ENCODE measurements at regions not wholly inside any gene's neighbourhood (a gene's known extent, or its start where the extent isn't known, plus 50 kb on each side); places are given as distances from the start of the nearest gene placed in this dataset.
A peak's percentile ranks its signal among the peaks of the same experiment; 100 is the strongest.
"Not testable (repeated sequence)": the region's sequence is repeated elsewhere in the genome, so short reads cannot be mapped to it uniquely, and the experiment has no call there.

DNA sequence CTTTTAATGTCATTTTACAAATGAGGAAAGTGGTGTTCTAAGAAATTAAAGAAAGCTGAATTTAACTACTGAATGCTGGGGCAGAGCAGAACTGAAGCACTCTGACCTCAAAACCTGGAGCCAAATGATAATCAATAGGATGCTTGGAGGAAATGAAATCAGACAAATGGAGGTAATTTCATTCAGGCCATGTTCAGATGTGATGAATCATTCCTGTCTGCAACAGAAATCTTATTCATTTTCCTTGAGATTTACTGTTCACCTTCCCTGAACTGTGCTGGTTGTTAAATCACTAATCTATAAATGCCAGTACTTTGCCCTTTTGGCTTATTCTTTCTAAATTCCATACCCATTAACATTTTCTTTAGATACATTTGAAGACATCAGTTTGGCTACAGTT lies 85.6 kb upstream of the SNX7 start:
- DNase-seq = no peak

DNA sequence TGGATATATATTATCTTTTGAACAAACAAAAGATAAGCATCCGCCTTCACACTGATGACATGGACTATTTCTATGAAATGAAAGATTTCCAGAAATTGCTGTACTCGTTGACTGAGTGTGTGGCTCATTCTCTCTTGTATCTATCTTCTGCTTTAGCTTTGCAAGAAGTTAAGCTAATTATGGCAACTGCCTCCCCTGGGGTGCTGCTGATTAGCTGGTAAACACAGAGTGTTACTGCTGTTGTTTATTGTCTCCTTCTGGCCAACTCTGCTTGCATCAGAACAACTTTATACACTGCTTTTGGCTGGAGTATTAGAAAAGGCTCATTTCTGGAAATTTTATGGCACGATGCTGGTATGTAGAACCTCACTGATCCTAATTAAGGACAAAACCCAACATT lies 95.6 kb upstream of the SNX7 start:
- DNase-seq = no peak

DNA sequence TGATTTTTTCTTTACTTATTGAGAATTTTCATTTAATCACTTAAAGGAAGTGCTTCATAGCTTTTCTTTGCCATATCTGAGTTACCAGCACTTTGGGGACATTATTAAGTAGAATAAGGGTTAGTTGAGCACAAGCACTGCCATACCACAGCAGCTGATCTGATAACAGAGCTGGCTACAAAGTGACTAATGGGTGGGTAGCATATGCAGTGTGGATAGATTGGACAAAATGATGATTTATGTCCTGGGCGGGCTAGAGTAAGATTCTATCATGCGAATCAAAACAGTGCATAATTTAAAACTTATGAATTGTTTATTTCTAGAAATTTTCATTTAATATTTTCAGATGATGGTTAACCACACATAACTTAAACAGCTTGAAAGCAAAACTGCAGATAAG lies 102.2 kb upstream of the SNX7 start:
- no peak for DNase-seq

DNA sequence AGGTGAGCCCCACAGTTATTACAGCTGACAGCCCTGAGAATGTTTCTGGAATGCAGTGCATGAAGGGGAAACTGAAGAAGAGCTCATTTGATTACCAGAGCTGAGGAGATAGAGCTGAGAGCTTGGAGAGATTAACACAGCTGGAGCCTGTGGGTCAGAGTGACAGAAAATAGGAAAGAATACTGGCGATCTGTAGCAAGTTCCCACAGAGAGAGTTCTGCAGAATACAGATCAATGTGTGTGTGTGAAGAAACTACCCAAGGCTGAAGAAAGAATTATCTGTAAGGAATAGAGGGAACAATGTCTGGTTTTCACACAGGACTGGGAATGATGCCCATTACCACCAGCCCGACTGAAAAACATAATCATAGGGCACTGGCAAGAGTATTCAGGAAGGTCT lies 103.6 kb upstream of the SNX7 start:
- no peak for DNase-seq

DNA sequence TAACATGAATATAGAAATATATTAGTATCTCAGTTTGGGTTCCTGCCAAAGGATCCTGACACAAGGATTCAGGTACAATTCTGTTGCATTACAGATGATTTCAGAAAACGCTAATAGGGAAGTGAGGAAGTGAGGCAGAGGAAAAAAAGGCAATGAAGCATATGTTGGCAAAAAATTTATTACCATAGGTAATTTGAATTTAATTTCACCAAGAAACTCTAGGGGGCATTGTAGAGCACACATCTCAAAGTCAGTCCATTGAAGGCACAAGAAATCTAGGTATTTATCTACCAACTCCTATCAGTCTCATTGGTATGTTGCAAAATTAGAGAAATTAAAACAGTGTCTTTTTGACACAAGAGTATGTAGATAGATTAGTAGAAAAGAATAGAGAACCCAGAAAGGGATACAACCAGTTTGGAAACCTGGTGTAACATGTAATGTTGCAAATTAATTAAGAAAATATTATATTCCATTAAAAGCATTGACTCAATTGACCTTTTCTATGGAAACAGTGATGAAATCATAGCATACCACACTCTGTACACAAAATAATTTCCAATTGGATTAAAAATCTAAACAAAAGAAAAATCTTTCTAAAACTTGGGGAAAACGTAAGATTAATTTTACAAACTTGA lies 104.9 kb upstream of the SNX7 start:
- DNase-seq = peak; percentile 17

DNA sequence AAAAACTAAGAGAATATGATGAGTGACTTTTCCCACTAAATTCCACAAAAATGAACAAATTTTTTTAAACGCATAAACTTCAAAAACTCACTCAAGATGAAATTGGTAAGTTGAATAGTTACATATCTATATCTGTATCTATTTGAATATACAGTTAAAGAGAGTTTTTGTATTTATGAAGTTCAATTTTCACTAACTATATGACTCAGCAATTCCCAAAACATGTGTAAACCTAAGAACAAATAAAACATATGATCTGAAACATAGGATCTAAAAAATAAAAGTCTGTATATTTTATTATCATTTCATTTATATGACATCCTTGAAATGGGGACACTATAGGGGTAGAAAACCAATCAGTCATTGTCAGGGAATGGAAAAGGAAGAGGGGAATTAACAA lies 105.7 kb upstream of the SNX7 start:
- DNase-seq = no peak

DNA sequence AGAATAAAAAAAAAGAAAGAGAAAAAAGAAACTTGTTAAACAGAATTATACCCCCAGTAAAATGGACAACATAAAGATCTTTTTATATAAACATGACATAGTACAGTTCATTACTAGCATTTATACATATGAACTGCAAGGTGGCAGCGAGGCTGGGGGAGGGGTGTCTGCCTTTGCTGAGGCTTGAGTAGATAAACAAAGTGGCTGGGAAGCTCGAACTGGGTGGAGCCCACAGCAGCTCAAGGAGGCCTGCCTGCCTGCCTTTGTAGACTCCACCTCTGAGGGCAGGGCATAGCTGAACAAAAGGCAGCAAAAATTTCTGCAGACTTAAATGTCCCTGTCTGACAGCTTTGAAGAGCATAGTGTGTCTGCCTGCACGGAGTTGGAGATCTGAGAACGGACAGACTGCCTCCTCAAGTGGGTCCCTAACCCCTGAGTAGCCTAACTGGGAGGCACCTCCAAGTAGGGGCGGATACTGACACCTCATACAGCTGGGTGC lies 108.9 kb upstream of the SNX7 start:
- DNase-seq = not testable (repeated sequence)

DNA sequence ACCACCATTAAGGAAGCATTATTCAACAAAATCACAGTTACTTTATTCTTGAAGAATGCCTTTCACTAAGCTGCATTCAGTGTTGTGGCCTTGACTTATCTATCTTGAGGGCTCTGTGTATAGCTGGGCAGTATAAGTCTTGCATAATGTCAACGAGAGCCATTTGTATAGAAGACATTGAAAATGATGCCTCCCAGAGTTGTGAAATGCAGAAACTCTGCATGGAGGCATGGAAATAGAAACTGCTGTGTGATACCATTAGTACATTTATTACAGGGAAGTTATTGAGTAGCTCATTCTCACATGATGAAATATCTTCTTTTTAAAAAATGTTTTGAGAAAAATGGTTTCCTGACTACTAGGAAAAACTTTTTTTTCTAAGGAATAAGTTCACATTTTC lies 111.4 kb upstream of the SNX7 start:
- no peak for DNase-seq

DNA sequence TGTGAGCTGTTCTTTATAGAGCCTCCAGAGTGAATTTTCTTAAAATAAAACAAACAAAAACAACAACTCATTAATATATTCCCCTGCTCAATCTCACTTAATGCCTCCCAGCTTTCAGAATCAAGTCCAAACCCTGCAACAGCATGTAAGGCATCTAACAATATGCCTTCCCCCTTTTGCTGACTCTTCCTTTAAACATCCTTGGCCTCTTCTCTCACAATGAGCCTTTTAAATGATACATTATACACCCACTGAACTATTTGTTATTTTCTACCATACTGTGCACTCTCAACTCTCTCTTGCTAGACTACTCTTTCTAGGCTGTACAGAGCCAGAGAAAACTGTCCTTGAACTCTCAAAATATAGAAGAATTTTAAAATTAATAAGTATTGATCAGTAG lies 115.2 kb upstream of the SNX7 start:
- no peak for DNase-seq

DNA sequence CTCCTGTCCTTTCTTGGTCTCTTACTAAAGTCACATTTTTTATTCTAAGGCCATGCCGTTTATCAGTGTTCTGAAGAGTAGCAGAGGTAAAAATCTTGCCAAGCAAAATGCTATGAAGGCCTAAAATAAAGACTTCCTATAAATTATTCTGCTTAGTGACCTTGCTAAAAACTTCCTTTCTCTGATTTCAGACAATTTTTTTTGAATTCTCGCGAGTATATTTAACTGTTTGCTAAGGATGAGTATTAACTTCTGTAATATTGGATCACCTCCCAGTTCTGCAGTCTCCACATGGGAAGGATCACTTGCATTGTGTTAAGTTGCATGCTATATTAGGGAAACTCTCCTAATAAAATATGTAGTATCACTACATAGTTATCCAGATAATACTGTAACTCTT lies 123.4 kb upstream of the SNX7 start:
- no peak for DNase-seq

DNA sequence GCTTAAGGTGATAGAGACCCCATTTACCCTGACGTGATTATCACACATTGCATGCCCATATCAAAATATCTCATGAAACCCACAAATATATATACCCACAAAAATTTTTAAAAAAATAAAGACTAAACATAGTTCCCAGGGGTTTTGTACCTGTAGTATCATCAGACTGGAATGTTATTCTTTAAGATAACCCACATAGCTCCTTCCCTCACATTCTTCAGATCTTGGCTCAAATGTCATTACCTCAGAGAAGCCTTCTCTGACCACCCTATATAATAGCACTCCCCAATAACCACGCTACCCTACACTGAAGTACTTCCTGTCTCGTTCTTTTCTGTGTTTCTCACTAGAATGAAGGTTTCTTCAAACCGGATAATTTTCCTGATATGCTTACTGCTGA lies 138.3 kb upstream of the SNX7 start:
- DNase-seq = no peak

DNA sequence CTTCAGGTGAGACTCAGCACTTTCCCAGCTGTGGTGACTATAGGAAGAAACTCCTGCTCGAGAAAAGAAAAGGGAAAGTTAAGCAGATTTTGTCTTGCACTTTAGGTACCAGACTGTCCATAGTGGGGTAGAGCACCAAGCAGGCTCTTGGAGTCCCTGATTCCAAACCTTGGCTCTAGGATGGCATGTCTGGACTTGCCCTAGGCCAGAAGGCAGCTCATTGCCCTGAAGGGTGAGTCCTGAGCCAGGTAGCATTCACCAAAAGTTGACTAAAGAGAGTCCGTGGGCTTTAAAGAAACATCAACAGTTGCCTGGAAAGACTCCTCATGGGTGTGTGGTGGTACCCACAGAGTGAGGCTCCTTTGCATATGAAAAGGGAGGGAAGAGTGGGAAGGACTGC lies 145.2 kb upstream of the SNX7 start:
- no peak for DNase-seq

DNA sequence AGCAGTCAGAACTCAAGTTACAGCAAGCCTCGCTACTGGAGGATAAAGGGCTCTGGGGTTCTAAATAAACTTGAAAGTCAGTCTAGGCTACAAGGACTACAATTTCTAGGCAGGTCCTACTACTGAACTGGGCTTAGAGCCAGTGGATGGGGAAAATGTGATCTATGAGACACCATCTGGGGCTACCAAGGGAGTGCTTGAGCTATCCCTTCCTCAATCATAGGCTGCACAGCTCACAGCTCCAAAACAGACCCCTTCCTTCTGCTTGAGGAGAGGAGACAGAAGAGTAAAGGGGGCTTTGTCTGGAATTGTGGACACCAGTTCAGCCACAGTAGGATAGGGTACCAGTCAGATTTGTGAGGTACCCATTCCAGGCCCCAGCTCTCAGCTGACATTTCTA lies 145.8 kb upstream of the SNX7 start:
- no peak for DNase-seq

DNA sequence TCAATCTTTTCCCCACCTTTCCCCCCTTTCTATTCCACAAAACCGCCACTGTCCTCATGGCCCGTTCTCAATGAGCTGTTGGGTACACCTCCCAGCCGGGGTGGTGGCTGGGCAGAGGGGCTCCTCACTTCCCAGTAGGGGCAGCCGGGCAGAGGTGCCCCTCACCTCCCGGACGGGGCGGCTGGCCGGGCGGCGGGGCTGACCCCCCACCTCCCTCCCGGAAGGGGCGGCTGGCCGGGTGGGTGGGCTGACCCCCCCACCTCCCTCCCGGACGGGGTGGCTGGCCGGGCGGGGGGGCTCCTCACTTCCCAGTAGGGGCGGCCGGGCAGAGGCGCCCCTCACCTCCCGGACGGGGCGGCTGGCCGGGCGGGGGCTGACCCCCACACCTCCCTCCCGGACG lies 149.3 kb upstream of the SNX7 start:
- DNase-seq = not testable (repeated sequence)

DNA sequence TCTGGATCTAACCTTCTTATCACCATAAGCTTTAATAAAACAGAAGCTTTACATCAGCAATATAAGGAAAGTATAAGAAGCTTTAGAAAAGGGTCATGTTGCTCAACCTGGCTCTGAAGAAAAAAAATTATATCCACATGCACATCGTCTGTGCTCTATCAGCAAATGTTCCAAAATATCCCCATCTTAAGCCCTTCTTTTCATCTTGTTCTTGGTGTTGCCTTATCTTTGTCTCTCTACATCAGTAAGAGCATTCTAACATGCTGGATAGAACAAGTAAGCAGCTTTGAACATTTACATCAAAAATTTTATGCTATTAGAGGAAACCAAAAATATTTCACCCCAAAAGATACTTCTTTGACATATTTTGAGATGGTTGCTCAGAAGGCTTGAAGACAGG lies 157.8 kb upstream of the SNX7 start:
- DNase-seq = no peak

DNA sequence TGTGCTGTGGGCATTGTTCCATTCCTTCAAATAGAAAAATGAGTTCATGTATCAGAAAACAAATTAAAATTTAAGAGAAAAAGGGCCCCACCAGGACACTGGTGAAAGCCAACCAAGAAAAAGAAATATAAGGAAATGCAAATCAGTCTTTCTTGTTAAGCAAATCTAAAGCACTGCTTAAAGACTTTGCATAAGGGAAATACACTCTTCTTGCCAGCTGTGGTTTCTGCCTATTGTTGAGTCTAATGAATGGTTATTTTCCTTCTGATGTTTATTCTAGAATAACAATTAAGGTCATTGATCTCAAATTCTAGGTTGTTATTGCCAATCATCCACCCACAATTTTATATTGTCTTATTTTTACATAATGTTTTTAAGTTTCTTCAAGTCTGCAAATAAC lies 158.6 kb upstream of the SNX7 start:
- no peak for DNase-seq

DNA sequence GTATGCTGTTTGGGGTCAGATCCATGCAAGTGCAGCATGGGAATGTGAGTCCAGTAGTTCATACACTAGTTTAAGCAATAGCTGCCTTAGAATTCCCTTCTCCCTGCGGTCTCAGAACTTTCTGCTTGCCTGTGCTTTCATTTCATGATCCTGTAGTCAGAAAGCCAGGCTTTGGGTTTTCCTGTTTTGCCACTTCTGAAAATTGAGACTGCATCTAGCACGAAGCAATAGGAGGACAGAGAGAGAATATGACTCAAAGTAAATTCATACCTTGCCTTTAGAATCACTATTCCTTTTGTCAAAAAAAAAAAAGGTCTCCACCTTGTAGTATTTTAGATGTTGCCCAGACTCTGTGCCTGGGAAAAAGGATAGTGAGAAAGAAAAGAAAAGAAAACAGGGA lies 161.2 kb upstream of the SNX7 start:
- no peak for DNase-seq

DNA sequence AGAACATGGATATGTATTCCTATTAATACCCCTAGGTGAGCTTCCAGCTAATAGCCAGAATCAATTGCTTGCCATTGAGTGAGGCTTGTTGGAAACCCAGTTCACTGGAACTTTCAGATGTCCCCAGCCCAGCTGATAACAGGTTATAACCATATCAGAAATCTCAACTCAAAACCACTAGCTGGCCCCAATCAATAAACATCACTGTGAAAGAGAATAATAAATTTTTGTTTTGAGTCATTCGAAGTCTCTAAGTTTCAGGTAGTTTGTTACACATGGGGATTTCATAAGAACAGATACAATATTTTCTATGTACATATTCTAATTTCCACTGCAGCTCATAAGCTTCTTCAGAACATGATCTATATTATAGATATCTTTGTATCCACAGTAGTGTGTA lies 162.9 kb upstream of the SNX7 start:
- DNase-seq = no peak

DNA sequence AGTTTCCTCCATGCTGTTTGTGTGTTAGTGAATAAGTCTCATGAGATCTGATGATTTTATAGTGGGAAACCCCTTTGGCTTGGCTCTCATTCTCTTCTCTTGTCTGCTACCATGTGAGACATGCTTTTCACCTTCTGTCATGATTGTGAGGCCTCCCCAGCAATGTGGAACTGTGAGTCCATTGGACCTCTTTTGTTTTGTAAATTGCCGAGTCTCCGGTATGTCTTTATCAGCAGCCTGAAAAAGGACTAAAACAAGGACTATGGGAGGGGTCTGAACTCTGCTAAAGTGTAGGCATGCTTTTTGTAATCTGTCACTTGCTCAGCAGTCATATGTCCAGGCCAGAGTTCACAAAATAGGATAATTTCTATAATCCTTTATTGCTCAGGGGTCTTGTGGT lies 164.0 kb upstream of the SNX7 start:
- DNase-seq = no peak

DNA sequence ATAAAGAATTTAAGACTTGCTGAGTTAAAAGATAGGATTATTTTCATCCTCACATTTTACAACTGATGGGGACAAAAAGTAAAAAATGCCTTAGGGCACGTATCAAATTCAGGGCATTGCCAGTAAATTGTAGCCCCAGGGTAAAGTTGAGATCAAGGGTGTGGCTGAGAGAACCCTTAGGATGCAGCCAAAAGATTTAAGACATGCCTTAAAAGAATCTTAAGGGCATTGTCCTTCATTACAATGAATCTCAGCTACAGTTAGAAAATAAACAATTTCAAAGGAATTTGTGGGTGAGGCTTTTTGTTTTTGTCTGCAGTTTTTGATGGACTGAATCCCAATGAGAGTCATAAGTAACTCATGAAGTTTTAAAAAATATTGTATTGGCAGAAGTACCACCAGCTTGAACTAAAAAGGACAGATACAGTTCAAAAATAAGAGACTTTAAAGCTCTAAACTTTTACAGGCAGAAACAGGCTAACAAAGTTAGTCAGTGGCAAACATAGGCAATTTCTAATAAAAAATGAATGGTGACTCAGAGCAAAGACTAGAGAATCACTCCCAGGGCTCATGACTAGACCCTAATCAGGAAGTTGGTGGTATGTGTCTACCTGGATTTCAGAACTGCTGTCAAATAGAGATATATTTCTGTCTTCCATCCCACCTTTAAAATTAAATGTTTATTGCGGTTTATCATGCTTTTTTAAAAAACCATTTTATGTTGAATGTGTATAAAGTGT lies 165.1 kb upstream of the SNX7 start:
- DNase-seq = no peak

DNA sequence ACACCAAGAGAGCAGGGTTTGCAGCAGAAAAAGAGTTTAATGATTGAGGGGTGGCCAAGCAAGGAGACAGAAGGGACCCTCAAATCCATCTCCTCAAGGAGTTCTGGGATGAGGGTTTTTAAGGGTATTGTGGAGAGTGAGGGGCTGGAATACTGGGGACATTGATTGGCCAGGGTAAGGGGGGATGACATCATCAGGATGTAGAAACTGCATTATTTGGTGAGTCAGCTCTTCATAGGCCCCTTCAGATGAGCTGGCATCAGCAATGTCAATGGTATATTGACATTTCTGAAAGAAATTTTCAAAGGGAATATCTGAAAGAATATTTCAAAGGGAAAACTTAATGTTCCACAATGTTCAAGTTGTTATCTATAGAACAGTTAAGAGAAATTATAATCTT lies 168.1 kb upstream of the SNX7 start:
- DNase-seq = no peak

DNA sequence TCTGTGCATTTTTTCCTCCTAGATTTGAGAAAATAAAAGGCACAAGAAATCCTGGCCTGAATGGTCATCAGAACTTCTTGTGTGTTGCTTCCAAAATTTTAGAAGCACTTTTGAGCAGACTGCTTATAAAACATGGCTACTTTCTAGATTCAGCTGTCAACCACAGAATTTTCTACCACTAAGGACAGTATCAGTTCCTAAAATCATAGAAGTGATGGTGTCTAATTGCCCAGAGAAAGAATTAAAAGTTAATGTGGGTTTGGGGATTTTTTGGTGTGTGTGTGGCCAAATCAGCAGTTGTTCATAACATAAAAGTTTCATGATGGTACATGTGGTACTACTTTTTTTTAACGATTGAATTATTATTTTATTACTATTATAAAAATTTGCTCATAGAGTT lies 171.4 kb upstream of the SNX7 start:
- DNase-seq = no peak

DNA sequence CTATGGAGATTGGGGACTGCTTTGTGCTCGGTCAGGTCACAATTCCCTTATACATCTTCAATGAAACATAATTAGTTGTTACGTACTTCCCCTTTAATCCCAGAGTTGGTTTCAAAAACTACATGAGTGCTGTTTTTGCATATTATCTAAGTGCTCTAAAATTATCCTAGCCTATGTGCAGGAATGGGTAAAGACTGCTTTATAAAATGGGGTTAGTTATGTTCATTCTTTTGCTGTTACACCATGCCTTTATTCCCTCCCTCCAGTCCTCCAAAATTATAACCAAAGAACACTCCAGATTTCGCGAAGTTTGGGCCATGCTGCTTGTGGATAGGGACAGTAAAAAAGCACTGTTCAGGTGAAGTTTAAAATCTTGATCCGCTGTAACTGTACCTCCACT lies 173.9 kb upstream of the SNX7 start:
- DNase-seq = no peak

DNA sequence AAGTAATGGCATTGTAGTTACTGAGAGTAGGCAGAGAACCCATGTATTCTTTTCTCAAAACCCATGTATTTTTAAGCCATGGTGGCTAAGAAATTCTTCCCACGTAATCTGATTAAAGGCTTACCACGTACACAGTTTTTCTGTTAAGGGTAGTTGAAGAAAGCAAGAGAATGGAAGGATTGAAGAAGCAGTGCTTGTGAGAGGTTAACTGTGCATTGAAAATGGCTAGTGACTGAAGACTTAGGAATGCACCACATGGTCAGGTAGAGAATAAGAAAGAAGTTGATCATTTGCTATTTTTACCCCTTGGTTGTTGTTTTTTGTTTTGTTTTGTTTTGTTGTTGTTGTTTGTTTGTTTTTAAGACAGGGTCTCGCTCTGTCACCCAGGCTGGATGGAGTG lies 178.9 kb upstream of the SNX7 start:
- DNase-seq = no peak

DNA sequence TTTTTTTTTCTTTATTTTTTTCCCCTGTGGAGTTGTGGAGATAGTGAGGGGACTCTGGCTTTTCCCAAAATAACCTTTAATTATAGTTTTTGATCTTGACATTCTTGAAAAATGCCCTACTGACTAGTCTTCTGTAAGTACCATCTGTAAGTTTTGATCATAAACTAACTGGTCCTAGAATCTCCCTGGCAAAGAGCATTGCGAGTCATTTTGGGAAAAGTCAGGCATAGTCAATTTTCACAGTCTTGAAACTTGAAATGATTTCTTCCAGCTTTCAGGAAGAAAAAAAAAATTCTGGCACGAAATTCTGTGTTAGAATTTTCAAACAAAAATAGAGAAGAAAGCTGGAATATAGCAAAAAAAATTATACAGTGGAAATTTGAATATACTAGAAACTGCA lies 181.2 kb upstream of the SNX7 start:
- no peak for DNase-seq

All from activated CD4-positive, alpha-beta T cell treated with anti-CD3 and anti-CD28 coated beads, Interleukin-10, Interleukin-2, amounts not matched to agents 100 ng/mL and 50 ng/mL, durations not matched to agents 16 hours and 8 hours (primary cell).